Putamen (tissue), 1 donor: ENCODE measurements at regions not wholly inside any gene's neighbourhood (a gene's known extent, or its start where the extent isn't known, plus 50 kb on each side); places are given as distances from the start of the nearest gene placed in this dataset.

Source experiments
- DNase-seq: peaks from one replicate; pipeline ENCODE4 v3.0.0-alpha.2; 2016; ENCODE audit warnings: low spot score

- DNase-seq = no peak
These were observed 49.7 kb upstream of the BHLHE23 start for GRCh38 chr20:63056236-63057170.
